Kidney (tissue), 13 donors: ENCODE measurements at regions not wholly inside any gene's neighbourhood (a gene's known extent, or its start where the extent isn't known, plus 50 kb on each side); places are given as distances from the start of the nearest gene placed in this dataset.
"Not testable (repeated sequence)": the region's sequence is repeated elsewhere in the genome, so short reads cannot be mapped to it uniquely, and the experiment has no call there.

Source experiments
- DNase-seq, 5 donors: peaks; one replicate each; pipeline ENCODE4 v3.0.0-alpha.2; 2013 to 2020
- FAIRE-seq: peaks from 2 replicates; lab custom pipeline; 2012; peaks lifted over from hg19 to GRCh38; lab: Jason Lieb, UNC
- H3K27ac ChIP-seq, 2 donors: one replicate each; pipeline ENCODE4 v1.7.0; 2013; ENCODE audit warnings: low read depth in 2 of 2, low read length in 2 of 2, inconsistent platforms in 1 of 2
- H3K27me3 ChIP-seq: one replicate; pipeline ENCODE4 v1.7.1; 2013; ENCODE audit warnings: low read length, inconsistent platforms; ENCODE audit not compliant: control insufficient read depth, insufficient read depth
- H3K36me3 ChIP-seq, 3 donors: one replicate each; pipeline versions ENCODE4 v1.7.0 to v1.7.1; 2013; ENCODE audit warnings: low read length in 3 of 3, control low read depth in 1 of 3, inconsistent platforms in 1 of 3; ENCODE audit not compliant: insufficient read depth in 3 of 3, control insufficient read depth in 2 of 3
- H3K4me1 ChIP-seq, 3 donors: one replicate each; pipeline versions ENCODE4 v1.7.0 to v1.7.1; 2013; ENCODE audit warnings: low read length in 3 of 3, inconsistent platforms in 1 of 3, low read depth in 1 of 3; ENCODE audit not compliant: control insufficient read depth in 2 of 3, insufficient read depth in 2 of 3
- H3K4me3 ChIP-seq, 3 donors: one replicate each; pipeline versions ENCODE4 v1.7.0 to v1.8.1; 2013; ENCODE audit warnings: low read length in 3 of 3, control low read depth in 1 of 3, inconsistent platforms in 1 of 3
- H3K9ac ChIP-seq, 3 donors: one replicate each; pipeline versions ENCODE4 v1.7.0 to v1.7.1; 2013; ENCODE audit warnings: low read length in 3 of 3, control low read depth in 1 of 3, inconsistent platforms in 1 of 3
- H3K9me3 ChIP-seq, 3 donors: one replicate each; pipeline versions ENCODE4 v1.7.0 to v1.7.1; 2013; ENCODE audit warnings: low read length in 3 of 3, control low read depth in 1 of 3, inconsistent platforms in 1 of 3; ENCODE audit not compliant: control insufficient read depth in 2 of 3, insufficient read depth in 1 of 3
- intact Hi-C: fragments of 100-400 bp; cut with DNase I; formaldehyde crosslinking; loops from one replicate; pipeline ENCODE4 v1.11.1; 2022
- TF ChIP-seq, protein P1 (sequence below): IDR thresholded peaks from 3 replicates; pipeline ENCODE4 v1.5.1; 2012; ENCODE audit warnings: mild to moderate bottlenecking, moderate library complexity, borderline replicate concordance; ENCODE audit not compliant: insufficient read depth; ENCODE audit errors: extremely low read depth
- donor health status: control.
- donor health status: control.
- donor health status: control.
- donor health status: control.
- donor health status: control.
- donor health status: DM: yes; HTN: yes; CAD: no.
- donor health status: Normal renal cell carcinoma (clear cell type).

DNA sequence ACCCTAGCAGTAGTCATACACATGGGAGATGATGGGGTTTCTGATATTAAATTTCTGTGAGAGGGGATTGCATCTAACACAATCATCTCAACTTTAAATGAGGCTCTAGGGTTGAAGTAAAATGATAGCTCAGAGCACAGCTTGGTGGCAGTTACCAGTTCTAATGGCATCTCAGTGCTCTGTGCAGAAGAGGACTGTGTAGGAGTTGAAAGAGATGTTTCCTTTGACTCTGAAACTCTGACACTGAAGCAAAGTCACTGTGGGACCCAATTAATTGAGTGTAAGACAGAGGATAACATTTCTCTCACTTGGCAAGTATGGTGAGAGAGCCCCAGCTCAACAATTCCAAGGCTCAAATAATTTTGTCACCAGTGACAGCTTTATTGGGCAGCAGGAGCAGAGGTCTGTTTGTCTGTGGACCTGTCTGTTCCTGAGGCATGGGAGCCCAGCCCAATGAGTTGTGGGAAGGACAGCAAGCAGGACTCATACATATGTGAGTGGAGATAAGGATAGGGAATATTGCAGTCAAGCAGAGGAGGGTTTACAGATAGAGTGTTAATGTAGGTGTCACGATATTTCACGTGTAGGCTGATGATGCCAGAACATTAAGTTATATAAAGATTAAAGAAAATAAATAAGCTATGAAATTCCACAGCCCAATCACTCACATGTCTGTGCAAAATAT is 76.7 kb upstream of the NAF1 start:
- Histone ChIP-seq H3K27me3 (no peaks in the 10 kb centered on the region), H3K27ac (no peak overlapping the region), H3K9ac (no peak overlapping the region), H3K4me3 (no peak overlapping the region), H3K4me1 (no peaks in the 10 kb centered on the region), H3K36me3 (no peaks in the 10 kb centered on the region), H3K9me3 (no peaks in the 10 kb centered on the region)
- intact Hi-C loops: no loop called here
- no peak for DNase-seq
- TF ChIP-seq, protein P1, sequence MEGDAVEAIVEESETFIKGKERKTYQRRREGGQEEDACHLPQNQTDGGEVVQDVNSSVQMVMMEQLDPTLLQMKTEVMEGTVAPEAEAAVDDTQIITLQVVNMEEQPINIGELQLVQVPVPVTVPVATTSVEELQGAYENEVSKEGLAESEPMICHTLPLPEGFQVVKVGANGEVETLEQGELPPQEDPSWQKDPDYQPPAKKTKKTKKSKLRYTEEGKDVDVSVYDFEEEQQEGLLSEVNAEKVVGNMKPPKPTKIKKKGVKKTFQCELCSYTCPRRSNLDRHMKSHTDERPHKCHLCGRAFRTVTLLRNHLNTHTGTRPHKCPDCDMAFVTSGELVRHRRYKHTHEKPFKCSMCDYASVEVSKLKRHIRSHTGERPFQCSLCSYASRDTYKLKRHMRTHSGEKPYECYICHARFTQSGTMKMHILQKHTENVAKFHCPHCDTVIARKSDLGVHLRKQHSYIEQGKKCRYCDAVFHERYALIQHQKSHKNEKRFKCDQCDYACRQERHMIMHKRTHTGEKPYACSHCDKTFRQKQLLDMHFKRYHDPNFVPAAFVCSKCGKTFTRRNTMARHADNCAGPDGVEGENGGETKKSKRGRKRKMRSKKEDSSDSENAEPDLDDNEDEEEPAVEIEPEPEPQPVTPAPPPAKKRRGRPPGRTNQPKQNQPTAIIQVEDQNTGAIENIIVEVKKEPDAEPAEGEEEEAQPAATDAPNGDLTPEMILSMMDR: no peak
- no peak for FAIRE-seq

DNA sequence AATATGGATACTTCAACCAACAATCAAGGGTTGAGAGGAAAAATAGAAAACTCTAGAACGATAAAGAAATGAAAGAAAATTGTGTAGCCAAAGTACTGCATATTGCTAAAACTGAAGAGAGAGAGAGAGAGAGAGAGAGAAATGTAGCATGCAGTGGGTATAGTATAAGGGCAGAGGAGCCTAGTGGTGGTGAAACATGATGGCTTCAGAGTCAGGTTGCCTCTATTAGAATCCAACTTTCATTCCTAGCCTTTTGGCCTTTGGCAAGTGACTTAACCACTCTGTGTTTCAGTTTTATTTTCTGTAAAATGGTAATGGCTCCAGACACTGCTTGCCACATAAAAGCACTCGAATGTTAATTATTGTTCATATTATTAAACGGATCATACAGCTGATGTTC is 71.2 kb upstream of the NAF1 start:
- Histone ChIP-seq H3K4me1 (no peaks in the 10 kb centered on the region), H3K9me3 (no peaks in the 10 kb centered on the region), H3K36me3 (no peaks in the 10 kb centered on the region), H3K27ac (no peak overlapping the region), H3K4me3 (no peak overlapping the region), H3K9ac (no peak overlapping the region), H3K27me3 (no peaks in the 10 kb centered on the region)
- intact Hi-C loops: no loop called here
- DNase-seq (no peak), FAIRE-seq (no peak)
- TF ChIP-seq, protein P1: no peak

DNA sequence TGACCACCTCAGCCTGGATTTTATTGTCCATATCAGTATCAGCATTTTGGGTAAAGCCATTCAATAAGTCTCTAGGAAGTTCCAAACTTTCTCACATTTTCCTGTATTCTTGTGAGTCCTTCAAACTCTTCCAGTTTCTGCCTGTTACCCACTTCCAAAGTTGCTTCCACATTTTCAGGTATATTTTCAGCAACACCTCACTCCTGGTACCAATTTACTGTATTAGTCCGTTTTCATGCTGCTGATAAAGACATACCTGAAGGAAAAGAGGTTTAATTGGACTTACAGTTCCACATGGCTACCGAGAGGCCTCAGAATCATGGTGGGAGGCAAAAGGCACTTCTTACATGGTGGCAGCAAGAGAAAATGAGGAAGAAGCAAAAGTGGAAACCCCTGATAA is 69.7 kb upstream of the NAF1 start:
- DNase-seq: not testable (repeated sequence)

DNA sequence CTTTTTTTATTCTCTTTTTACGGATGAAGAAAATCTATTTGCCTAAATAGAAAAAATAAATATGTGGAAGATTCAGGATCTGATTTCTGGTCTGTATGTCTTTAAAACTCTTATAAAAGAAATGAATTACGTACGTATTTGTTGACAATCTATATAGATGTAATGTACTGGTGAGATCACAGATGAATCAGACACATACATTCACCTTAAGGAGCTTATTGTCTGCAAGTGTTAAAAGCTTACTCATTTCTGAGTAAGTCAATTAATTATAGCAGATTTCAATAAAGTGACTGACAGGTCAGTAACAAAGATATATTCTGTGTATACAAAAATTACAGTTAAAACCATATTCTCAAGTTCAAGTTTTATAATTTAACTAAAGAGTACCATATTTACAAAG is 66.6 kb upstream of the NAF1 start:
- no peak overlapping the region for H3K4me3 ChIP-seq
- no peak for DNase-seq
- H3K27ac ChIP-seq: no peak overlapping the region
- no peaks in the 10 kb centered on the region for H3K9me3 ChIP-seq
- no peak overlapping the region for H3K9ac ChIP-seq
- no peaks in the 10 kb centered on the region for H3K4me1 ChIP-seq
- no peak for FAIRE-seq
- intact Hi-C loops: no loop called here
- H3K36me3 ChIP-seq: no peaks in the 10 kb centered on the region
- TF ChIP-seq, protein P1: no peak
- no peaks in the 10 kb centered on the region for H3K27me3 ChIP-seq

More for the DNA sequence above, 69.7 kb upstream of the NAF1 start:
- FAIRE-seq, H3K4me3 ChIP-seq, H3K9ac ChIP-seq, H3K27ac ChIP-seq, H3K27me3 ChIP-seq, intact Hi-C loops, H3K36me3 ChIP-seq, H3K4me1 ChIP-seq, H3K9me3 ChIP-seq: not testable (repeated sequence)
